ENCODE measurements at regions not wholly inside any gene's neighbourhood (a gene's known extent, or its start where the extent isn't known, plus 50 kb on each side); places are given as distances from the start of the nearest gene placed in this dataset.

DNA sequence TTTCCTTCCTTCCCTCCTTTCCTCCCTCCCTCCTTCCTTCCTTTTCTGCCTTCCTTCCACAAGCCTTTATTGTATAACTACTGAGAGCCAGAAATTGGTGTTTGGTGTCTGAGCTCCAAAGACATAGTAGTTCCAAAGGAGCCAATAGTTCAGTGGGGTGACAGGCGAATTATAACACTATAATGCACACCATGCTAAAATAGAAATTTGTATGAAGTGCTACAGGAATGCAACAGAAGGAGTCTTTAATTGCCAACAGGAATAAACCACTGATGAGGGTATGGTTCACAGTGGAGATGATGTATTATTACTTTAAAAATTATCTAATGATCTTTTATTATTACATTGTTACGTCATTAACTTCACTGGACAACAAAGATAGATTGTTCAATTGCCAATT is 158.8 kb upstream of the SP8 start:
- DNase-seq (ENCODE audit: low read depth), result no peak

- DNase-seq (ENCODE audit: low read depth), result no peak
Observed at GRCh38 chr7:20952916-20953315, 166.2 kb upstream of the SP8 start.

- no peak for DNase-seq (ENCODE audit: low read depth)
Observed at GRCh38 chr7:20954711-20955619, 168.3 kb upstream of the SP8 start.

- DNase-seq (ENCODE audit: low read depth), result no peak
Observed at GRCh38 chr7:20958572-20958971, 171.9 kb upstream of the SP8 start.

GRCh38 chr7:20959281-20959680 is 172.6 kb upstream of the SP8 start:
- DNase-seq (ENCODE audit: low read depth), result no peak

GRCh38 chr7:20963556-20964280 is 177.0 kb upstream of the SP8 start:
- no peak for DNase-seq (ENCODE audit: low read depth)

DNA sequence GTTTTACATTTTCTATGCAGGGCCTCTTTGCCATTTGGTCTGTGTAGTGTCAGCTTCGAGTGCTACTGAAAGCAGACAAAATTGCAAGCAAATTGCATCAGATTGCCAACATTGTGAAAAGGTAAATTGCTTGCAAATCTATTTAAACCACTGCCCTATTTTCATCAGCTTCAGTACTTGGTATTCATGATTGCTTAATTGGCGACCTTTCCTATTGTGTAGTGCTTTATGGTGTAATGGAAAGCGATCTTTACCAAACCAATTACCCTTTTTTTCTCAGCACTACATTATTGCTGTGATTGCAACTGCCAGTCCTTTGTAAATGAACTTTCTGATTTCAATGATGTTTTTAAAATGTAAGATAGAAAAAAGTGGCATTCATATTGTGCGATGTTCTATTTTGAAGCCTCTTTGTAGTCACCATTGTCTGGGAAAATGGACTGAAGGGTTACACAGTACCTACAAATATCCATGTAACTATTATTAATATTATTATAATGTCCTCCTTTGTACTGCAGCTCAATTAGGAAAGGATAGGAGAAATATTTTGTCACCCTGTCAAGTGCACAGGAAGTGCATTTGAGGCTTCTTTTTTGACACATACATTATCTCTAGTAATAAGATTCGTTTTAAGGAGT is 177.7 kb upstream of the SP8 start:
- no peak for DNase-seq (ENCODE audit: low read depth)

GRCh38 chr7:20971219-20971618 is 184.5 kb upstream of the SP8 start:
- DNase-seq (ENCODE audit: low read depth), result no peak

- no peak for DNase-seq (ENCODE audit: low read depth)
Observed at GRCh38 chr7:20980232-20980631, 193.5 kb upstream of the SP8 start.

DNA sequence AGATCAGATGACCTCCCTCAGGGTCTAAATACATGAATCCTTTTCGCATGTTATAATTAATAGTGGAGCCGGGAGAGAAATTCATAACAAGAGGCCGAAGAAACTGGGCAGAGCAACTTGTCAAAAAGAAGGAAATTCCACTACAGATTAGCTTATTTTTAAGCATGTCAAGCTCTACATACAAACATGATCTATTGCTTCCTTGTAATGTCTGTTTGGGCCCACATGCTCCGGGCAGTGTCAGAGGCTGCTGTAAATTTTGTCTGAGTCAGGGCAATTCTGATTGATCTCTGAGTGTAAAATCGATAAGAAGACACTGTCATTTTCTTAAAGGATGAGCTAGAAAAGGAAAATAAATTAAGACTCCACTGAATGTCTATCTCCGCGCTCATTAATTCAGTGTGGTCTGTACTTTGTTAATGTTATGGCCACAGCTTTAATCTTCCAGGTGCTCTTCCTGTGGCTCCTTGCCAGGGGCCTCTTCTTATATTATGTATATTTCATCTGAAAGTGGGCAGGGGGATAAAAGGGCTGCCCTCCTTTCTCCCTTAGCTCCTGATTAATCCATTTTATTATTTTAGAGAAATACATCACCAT is 194.1 kb upstream of the SP8 start:
- no peak for DNase-seq (ENCODE audit: low read depth)

- no peak for DNase-seq (ENCODE audit: low read depth)
Observed at GRCh38 chr7:20988340-20988739, 201.7 kb upstream of the SP8 start.

DNA sequence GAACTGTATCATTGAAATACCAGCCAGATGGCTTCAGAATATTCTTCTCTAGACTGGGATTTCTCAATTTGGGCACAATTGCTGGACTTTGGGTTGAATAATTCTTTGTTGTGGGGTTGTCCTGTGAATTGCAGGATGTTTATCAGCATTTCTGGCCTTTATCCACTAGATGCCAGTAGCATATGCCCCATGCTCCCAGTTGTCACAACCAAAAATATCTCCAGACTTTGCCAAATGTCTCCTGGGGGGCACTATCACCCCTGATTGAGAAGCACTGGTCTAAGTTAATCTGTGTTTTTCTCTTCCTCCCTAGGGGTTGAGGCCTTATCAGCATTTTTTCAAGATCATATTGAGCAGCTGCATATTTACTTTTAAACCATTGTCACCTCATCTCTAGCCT is 204.9 kb upstream of the SP8 start:
- no peak for DNase-seq (ENCODE audit: low read depth)

DNA sequence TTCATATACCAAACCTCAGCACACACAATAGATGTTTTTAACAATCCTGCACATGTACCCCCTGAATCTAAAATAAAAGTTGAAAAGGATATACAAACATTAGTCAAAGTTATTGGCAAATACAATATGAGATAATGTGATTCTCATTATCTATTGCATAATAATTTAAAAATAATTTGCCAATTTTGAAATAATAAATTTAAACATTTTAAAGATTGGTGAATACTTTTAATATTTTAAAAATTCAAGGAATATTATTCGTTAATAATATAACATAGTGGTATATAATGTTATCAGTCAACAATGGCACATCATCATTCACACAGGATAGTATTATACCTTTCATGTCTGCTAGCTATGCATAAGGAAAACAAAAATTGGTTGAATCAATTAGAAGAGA is 207.0 kb upstream of the SP8 start:
- no peak for DNase-seq (ENCODE audit: low read depth)

DNA sequence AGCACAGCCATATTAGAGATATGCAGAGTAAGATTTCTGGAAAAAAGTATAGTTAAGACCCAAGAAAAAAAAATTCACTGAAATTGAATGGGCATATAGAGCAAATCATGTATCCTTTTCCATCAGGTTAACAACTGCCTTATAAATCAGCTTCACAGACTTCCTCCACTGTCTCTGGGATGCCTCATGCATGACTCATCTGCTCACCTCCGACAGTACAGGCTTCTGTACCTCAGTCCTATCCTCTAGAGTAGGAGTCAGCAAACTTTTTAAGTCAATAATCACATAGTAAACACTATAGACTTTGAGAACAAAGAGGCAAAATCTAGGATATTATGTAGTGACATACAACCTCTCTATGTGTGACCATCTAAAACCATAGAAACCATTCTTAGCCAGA is 211.6 kb upstream of the SP8 start:
- no peak for DNase-seq (ENCODE audit: low read depth)

DNA sequence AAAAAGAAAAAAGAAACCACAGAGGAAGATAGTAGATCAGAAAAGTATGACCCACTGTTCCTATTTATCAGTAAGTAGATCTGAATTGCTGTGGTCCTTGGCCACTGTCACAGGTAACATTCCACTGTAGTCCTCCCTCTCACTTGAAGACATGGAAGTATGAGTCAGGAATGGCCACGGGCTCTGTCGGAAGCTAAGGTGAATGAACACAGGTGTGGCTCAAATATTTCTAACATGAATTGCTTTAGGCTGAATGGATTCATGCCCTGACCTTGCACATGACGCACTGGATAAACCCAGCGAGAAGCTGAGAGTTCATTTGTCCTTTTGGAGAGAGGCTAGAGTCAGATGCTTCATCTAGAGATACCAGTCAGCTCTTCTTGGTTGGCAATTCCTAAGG is 224.5 kb upstream of the SP8 start:
- DNase-seq (ENCODE audit: low read depth), result no peak

DNA sequence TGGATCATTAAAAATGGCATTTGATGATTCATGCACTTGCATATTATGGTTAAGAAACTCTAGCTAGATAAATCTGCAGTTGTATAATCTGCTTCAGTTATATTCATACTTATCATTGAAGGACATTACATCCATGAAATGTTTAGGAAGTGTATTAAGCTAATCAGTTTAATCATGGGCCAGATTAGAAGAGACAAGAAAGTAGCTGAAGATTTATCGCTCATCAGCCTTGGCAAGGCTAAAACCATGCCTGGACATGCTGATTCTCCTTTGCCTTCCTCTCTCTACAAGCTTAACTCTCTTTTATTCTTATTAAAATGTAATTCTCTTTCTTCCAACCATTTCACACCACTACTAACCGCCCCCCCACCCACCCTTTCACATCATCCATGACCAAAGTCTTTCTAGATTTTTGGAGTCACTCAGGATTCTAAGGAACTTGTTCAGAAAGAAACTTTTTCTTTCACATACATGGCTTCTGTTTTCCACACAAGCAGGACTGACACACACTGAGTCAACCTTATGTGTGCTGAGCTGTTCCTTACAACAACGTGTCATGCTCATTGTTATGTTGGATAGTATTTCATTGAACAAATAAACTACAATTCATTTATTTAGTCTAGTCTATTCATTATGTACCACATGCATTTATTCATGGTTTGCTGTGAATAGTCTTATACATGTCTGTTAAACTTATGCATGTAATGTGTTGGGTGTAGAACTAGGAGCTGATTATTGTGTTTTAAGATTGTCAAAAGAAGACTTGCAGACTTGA is 227.3 kb upstream of the SP8 start:
- DNase-seq (ENCODE audit: low read depth), result no peak

DNA sequence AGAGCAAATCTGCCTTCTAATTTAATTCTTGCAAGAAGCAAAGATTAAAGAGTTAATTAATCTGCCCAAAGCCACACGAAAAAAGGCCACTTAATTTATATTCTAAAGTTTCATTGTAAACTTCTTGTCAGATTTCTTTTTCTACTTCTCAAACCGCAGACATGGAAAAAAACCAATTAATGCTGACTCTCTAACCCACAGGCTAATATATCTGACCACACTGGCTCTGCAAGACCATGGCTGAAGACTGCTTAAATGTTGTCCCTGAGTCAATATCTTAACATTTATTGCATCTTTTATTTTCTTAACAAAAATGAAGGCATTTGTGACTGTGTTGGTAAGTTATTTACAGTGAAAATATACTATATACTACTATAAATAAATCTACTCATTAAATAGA is 234.0 kb upstream of the SP8 start:
- no peak for DNase-seq (ENCODE audit: low read depth)

DNA sequence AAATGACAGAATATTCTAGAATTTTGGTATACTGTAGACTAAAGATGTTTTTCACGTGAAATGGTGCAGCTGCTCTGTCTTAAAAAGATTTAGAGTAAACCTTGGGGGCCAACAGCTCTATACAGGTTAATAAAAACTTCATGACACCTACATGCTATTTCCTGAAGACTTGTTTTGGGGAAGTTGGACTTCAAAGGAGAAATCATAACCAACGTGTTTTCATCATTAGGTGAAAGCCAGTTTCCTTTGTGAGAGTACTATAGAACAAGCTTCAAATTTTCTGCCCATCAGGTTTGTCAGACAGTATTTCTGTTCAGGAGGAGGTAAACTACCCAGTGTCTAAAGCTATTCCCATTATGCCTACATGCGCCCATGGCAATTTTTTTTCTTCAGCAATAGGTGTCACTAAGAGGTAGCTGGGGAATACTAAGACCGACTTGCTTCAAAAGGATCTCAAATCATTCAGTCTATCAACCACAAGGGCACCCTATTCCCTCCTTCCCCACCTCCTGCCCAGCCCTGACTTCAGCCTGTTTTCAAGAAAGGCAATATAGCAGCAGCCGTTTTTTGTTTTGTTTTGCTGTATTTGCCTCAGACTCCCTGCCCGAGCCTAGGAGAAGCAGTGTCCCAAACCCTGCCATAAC is 237.3 kb upstream of the SP8 start:
- no peak for DNase-seq (ENCODE audit: low read depth)

- no peak for DNase-seq (ENCODE audit: low read depth)
Observed at GRCh38 chr7:21024485-21024867, 237.8 kb upstream of the SP8 start.

DNA sequence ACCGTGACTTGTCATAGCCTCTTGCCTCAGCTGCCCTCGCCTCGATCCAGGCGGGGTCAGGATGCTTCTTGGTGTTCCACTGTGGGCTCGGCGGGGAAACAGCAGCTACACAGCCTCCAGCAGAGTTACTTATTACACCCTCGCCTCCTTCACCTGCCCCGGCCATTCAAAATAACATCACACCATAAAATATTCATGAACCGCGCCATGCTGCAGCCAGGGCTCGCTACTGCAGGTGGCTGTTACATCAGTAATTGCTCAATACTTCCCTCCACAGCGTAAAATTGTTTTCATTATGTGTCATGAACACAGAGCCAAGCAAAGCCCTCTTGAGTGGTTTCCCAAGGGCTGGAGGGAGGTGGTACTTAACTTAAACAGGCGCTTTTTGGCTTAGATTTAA is 241.5 kb upstream of the SP8 start:
- DNase-seq (ENCODE audit: low read depth), result no peak

GRCh38 chr7:21028599-21028998 is 241.9 kb upstream of the SP8 start:
- no peak for DNase-seq (ENCODE audit: low read depth)
